A549 (cell line): ENCODE measurements at regions not wholly inside any gene's neighbourhood (a gene's known extent, or its start where the extent isn't known, plus 50 kb on each side); places are given as distances from the start of the nearest gene placed in this dataset.

Source experiments
- ESRRA ChIP-seq: fragments of 150-350 bp; IDR thresholded peaks from 2 replicates; pipeline ENCODE4 v1.6.1; 2014; ENCODE audit warnings: mild to moderate bottlenecking, low read length, borderline replicate concordance
- PBX3 ChIP-seq: IDR thresholded peaks from 2 replicates; pipeline ENCODE4 v1.6.1; 2012

- TF ChIP-seq ESRRA (no peak), PBX3 (no peak)
Observed at GRCh38 chrX:28223991-28224390, 242.7 kb upstream of the DCAF8L1 start.
